Esophagus muscularis mucosa (tissue), 4 donors: ENCODE measurements at regions not wholly inside any gene's neighbourhood (a gene's known extent, or its start where the extent isn't known, plus 50 kb on each side); places are given as distances from the start of the nearest gene placed in this dataset.

Experiments used
- CTCF ChIP-seq, 3 experiments: fragments of 200-600 bp in 2 of 3; fragments of 450-650 bp in 1 of 3; sonication (generic) in 2 of 3; IDR thresholded peaks; one replicate each; pipeline ENCODE4 v1.5.1; 2017 to 2019; ENCODE audit warnings: antibody characterized with exemption in 3 of 3, mild to moderate bottlenecking in 2 of 3, moderate library complexity in 1 of 3
- EP300 ChIP-seq: sonication (generic); formaldehyde crosslinking; IDR thresholded peaks from one replicate; pipeline ENCODE4 v1.6.1; 2017; ENCODE audit warnings: antibody characterized with exemption
- POLR2A ChIP-seq: fragments of 450-650 bp; IDR thresholded peaks from one replicate; pipeline ENCODE4 v1.6.1; 2017; ENCODE audit warnings: antibody characterized with exemption, moderate library complexity, mild to moderate bottlenecking, low read depth
- POLR2AphosphoS5 ChIP-seq, 2 donors: sonication (generic); formaldehyde crosslinking; IDR thresholded peaks; one replicate each; pipeline ENCODE4 v1.6.1; 2017; ENCODE audit warnings: antibody characterized with exemption in 2 of 2

DNA sequence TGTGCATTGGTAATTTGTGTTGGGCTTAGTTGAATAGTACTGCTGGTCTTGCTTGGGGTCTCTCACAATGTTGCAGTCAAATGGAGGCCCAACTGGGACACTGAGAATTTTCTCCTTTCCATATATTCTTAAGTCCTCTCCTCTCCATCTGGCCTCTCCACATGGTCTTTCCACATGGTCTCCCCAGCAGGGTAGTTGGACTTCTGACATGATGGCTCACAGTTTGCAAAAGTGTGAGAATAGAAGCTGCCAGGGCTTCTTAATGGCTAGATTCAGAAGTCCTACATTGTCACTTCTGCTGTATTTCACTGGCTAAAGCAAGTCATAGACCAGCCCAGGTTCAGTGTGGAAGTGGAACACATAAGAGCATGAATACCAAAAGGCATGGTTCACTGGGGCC lies 318.5 kb upstream of the TNP1 start:
- TF ChIP-seq POLR2A = no peak
- TF ChIP-seq CTCF (IDR thresholded peaks at IDR 0.05) = no peak
- no peak for TF ChIP-seq POLR2AphosphoS5 (IDR thresholded peaks at IDR 0.05)
- no peak for TF ChIP-seq EP300
